Neutrophil (primary cell): ENCODE measurements at regions not wholly inside any gene's neighbourhood (a gene's known extent, or its start where the extent isn't known, plus 50 kb on each side); places are given as distances from the start of the nearest gene placed in this dataset.

Source experiments
- H3K27ac ChIP-seq: fragments of 200-600 bp; sonication (generic); 2 replicates; pipeline ENCODE4 v1.5.1; 2016; ENCODE audit warnings: mild to moderate bottlenecking, moderate library complexity
- H3K27me3 ChIP-seq: fragments of 200-600 bp; sonication (generic); 2 replicates; pipeline ENCODE4 v1.6.0; 2016; ENCODE audit warnings: mild to moderate bottlenecking
- H3K36me3 ChIP-seq: fragments of 200-600 bp; sonication (generic); 2 replicates; pipeline ENCODE4 v1.5.1; 2017
- H3K4me1 ChIP-seq, 2 experiments: fragments of 200-600 bp in 1 of 2; sonication (generic) in 1 of 2; 1 replicate in 1 of 2; 2 replicates in 1 of 2; pipeline versions ENCODE4 v1.5.1 to v1.6.1; 2013 to 2016; ENCODE audit warnings: low read depth in 1 of 2, low read length in 1 of 2, mild to moderate bottlenecking in 1 of 2, moderate library complexity in 1 of 2; ENCODE audit not compliant: control insufficient read depth in 1 of 2, insufficient read depth in 1 of 2
- H3K4me3 ChIP-seq, 2 experiments: fragments of 200-600 bp in 1 of 2; sonication (generic) in 1 of 2; 1 replicate in 1 of 2; 2 replicates in 1 of 2; pipeline ENCODE4 v1.5.1; 2013 to 2016; ENCODE audit warnings: low read depth in 1 of 2, low read length in 1 of 2, mild to moderate bottlenecking in 1 of 2, moderate library complexity in 1 of 2
- H3K9me3 ChIP-seq: fragments of 200-600 bp; sonication (generic); 2 replicates; pipeline ENCODE4 v1.5.1; 2016
- TF ChIP-seq, protein P1 (sequence below): fragments of 200-600 bp; sonication (generic); IDR thresholded peaks from 2 replicates; pipeline ENCODE4 v1.5.1; 2016; ENCODE audit warnings: antibody characterized with exemption

DNA sequence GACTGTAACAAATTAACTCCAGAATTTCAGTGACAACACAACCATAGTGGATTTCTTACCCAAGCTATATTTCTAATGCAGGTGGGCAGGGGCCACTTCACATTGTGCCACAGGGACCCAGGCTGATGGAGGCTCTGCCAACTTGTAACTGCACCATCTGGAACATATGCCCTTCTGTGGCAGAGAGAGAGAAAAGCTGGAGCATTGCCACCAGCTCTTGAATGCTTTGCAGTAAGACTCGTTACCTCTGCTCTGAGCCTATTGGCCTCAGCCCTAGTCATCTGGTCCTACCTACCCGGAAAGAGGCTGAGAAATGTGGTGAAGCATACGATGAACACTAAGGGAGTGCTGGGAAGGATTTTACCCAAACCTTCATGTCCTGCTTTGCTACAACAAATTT, 587.1 kb downstream of the ZNF385D start:
- no peaks in the 10 kb centered on the region for H3K36me3 ChIP-seq
- no peaks in the 10 kb centered on the region for H3K9me3 ChIP-seq
- H3K27me3 ChIP-seq: no peaks in the 10 kb centered on the region
- no peaks in the 10 kb centered on the region for H3K4me1 ChIP-seq
- TF ChIP-seq, protein P1, sequence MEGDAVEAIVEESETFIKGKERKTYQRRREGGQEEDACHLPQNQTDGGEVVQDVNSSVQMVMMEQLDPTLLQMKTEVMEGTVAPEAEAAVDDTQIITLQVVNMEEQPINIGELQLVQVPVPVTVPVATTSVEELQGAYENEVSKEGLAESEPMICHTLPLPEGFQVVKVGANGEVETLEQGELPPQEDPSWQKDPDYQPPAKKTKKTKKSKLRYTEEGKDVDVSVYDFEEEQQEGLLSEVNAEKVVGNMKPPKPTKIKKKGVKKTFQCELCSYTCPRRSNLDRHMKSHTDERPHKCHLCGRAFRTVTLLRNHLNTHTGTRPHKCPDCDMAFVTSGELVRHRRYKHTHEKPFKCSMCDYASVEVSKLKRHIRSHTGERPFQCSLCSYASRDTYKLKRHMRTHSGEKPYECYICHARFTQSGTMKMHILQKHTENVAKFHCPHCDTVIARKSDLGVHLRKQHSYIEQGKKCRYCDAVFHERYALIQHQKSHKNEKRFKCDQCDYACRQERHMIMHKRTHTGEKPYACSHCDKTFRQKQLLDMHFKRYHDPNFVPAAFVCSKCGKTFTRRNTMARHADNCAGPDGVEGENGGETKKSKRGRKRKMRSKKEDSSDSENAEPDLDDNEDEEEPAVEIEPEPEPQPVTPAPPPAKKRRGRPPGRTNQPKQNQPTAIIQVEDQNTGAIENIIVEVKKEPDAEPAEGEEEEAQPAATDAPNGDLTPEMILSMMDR: no peak
- H3K4me3 ChIP-seq: no peak overlapping the region
- no peak overlapping the region for H3K27ac ChIP-seq

DNA sequence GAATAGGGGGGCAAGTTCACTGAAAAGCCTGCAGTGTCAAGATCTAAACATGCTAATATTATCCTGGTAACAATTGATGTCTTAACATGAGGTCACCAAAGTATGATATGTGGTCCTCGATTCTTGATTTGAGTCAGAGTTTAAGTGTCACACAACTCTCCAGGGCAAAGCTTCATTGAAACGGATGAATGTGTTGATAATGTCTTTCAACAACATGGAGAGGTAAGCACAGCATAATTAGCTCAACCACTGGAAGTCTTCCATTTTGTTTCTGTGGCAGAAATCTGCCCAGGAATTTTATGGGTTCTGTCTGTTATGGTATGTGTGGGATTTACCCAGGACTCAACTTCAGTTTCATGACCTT, 591.5 kb downstream of the ZNF385D start:
- TF ChIP-seq, protein P1: no peak
- H3K9me3 ChIP-seq: no peaks in the 10 kb centered on the region
- H3K36me3 ChIP-seq: no peaks in the 10 kb centered on the region
- H3K27ac ChIP-seq: no peak overlapping the region
- no peaks in the 10 kb centered on the region for H3K4me1 ChIP-seq
- H3K4me3 ChIP-seq: no peak overlapping the region
- no peaks in the 10 kb centered on the region for H3K27me3 ChIP-seq

DNA sequence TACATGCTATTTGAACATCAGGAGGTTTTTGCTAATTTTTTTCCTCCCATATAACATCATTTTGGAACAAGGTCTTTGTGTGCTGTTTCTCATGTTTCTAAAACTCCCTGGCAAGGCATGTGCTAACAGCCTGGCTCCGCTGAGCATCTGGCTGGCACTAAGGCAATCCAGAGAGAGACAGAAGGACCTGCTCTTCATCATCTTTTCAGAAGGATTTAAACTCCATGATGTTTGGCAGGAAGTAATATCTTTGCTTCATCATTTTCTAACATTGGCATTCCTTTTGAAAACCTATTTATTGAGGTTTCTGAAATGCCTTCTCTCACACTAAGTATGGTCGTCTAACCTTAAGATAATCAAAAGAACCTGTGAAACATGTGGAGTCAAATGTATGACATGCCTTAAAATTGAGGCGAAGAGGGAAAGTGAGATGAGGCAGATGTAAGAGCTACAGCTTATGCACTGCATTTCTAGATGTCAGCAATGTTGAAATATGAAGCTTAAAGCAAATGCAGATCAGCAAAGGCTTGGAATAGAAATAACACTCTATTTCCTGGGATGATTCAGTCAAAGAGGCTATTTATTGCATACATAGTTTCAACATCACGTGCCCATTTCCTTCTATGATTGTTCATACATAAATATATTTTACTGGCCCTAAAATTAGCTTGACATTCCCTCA, 592.0 kb downstream of the ZNF385D start:
- TF ChIP-seq, protein P1: no peak
- Histone ChIP-seq H3K4me1 (no peaks in the 10 kb centered on the region), H3K4me3 (no peak overlapping the region), H3K36me3 (no peaks in the 10 kb centered on the region), H3K27me3 (no peaks in the 10 kb centered on the region), H3K27ac (no peak overlapping the region), H3K9me3 (no peaks in the 10 kb centered on the region)

DNA sequence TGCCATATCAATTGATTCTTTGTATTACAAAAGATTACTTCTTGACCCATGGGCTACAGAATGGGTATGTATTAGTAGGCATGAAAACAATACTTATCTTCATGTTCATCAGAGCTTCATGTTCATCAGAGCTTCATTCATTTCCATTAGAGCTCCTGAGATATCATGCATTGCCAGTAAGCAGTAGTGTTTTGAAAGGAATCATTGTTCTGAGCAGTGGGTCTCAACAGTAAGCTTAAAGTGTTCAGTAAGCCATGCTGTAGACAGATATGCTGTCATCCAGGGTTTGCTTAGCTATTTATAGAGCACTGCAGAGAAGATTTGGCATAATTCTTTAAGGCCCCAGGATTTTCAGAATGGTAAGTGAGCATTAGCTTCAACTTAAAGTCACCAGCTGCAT, 596.1 kb downstream of the ZNF385D start:
- H3K27me3 ChIP-seq: no peaks in the 10 kb centered on the region
- H3K9me3 ChIP-seq: no peaks in the 10 kb centered on the region
- TF ChIP-seq, protein P1: no peak
- H3K4me3 ChIP-seq: no peak overlapping the region
- H3K27ac ChIP-seq: no peak overlapping the region
- H3K36me3 ChIP-seq: no peaks in the 10 kb centered on the region
- no peaks in the 10 kb centered on the region for H3K4me1 ChIP-seq

DNA sequence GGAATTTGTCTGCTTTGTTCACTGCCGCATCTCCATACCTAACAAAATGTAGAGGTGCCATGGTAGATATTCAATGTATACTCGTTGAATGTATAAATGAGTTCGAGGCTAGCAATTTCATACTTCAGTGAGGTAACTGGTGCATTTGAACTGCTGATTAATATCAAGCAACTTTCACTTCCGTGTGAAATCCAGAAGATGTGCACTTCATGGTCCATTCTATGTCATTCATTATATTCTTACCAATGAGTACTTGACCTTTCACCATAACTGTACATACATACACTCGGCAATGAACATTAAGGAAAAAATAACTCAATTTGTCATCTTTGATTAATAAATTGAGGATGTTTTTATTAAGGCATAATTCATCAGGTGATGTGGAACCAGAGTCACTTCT, 598.5 kb downstream of the ZNF385D start:
- H3K4me3 ChIP-seq: no peak overlapping the region
- TF ChIP-seq, protein P1: no peak
- H3K4me1 ChIP-seq: no peaks in the 10 kb centered on the region
- no peaks in the 10 kb centered on the region for H3K9me3 ChIP-seq
- no peaks in the 10 kb centered on the region for H3K36me3 ChIP-seq
- H3K27me3 ChIP-seq: no peaks in the 10 kb centered on the region
- no peak overlapping the region for H3K27ac ChIP-seq
